ENCODE measurements at regions not wholly inside any gene's neighbourhood (a gene's known extent, or its start where the extent isn't known, plus 50 kb on each side); places are given as distances from the start of the nearest gene placed in this dataset.

DNA sequence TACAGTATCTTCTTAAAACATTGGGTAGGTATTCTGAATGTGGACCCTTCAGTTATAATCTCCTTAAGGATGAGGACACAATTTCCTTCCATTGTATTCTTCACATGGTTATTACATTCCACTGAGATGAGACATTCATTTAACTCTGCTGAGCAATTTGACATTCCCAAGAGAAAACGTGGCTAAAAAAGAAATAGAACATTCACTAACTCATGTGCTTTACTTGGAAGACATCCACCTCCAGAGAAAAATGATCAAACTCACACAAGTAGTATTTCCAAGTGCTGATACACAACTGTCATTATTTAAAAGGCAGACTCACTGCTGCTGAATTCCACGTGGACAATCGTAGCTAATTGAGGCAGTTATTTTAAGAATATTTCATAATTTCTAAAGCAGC lies 227.9 kb upstream of the ANKRD50 start:
- Mint-ChIP-seq H3K36me3 (ENCODE audit: unreplicated experiment) (no peaks in the 10 kb centered on the region), H3K4me1 (ENCODE audit: low read depth, unreplicated experiment) (peaks cover 3% of the 10 kb centered on the region), H3K4me3 (ENCODE audit: unreplicated experiment) (no peak overlapping the region), H3K27me3 (ENCODE audit: unreplicated experiment) (peaks cover 4% of the 10 kb centered on the region), H3K9me3 (ENCODE audit: unreplicated experiment) (no peaks in the 10 kb centered on the region), H3K27ac (ENCODE audit: unreplicated experiment) (no peak overlapping the region)
- DNase-seq, result no peak
- TF ChIP-seq, protein P1, sequence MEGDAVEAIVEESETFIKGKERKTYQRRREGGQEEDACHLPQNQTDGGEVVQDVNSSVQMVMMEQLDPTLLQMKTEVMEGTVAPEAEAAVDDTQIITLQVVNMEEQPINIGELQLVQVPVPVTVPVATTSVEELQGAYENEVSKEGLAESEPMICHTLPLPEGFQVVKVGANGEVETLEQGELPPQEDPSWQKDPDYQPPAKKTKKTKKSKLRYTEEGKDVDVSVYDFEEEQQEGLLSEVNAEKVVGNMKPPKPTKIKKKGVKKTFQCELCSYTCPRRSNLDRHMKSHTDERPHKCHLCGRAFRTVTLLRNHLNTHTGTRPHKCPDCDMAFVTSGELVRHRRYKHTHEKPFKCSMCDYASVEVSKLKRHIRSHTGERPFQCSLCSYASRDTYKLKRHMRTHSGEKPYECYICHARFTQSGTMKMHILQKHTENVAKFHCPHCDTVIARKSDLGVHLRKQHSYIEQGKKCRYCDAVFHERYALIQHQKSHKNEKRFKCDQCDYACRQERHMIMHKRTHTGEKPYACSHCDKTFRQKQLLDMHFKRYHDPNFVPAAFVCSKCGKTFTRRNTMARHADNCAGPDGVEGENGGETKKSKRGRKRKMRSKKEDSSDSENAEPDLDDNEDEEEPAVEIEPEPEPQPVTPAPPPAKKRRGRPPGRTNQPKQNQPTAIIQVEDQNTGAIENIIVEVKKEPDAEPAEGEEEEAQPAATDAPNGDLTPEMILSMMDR (IDR thresholded peaks at IDR 0.05; ENCODE audit: partially characterized antibody, unreplicated experiment), result no peak

DNA sequence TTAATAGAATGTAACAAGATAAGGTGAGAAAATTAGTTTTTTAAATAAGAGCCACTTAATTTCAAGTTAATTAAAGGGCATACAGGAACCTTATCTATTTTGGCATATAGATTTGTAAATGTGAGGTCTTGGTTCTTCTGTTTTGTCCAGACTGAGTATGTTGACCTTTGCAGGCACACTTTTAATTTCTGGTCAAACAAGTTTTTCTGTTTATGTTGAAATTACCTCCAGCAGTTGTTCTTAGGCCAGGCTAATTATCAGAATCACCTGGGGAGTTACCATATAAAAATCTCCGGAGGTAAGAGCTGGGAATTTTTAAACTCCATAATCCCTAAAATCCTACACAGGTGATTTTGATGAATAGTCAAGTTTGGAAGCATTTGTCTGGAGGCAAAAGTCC lies 227.4 kb upstream of the ANKRD50 start:
- H3K27me3 Mint-ChIP-seq (ENCODE audit: unreplicated experiment), result peaks cover 4% of the 10 kb centered on the region
- DNase-seq, result no peak
- TF ChIP-seq, protein P1 (IDR thresholded peaks at IDR 0.05; ENCODE audit: partially characterized antibody, unreplicated experiment), result no peak
- H3K9me3 Mint-ChIP-seq (ENCODE audit: unreplicated experiment), result no peaks in the 10 kb centered on the region
- H3K36me3 Mint-ChIP-seq (ENCODE audit: unreplicated experiment), result no peaks in the 10 kb centered on the region
- H3K4me1 Mint-ChIP-seq (ENCODE audit: low read depth, unreplicated experiment), result peaks cover 3% of the 10 kb centered on the region
- no peak overlapping the region for H3K27ac Mint-ChIP-seq (ENCODE audit: unreplicated experiment)
- no peak overlapping the region for H3K4me3 Mint-ChIP-seq (ENCODE audit: unreplicated experiment)

GRCh38 chr4:124938836-124939235 lies 226.3 kb upstream of the ANKRD50 start:
- Mint-ChIP-seq H3K27ac (ENCODE audit: unreplicated experiment) (no peak overlapping the region), H3K4me1 (ENCODE audit: low read depth, unreplicated experiment) (peaks cover 3% of the 10 kb centered on the region), H3K36me3 (ENCODE audit: unreplicated experiment) (no peaks in the 10 kb centered on the region), H3K27me3 (ENCODE audit: unreplicated experiment) (peaks cover 3% of the 10 kb centered on the region), H3K4me3 (ENCODE audit: unreplicated experiment) (no peak overlapping the region), H3K9me3 (ENCODE audit: unreplicated experiment) (no peaks in the 10 kb centered on the region)
- TF ChIP-seq, protein P1 (IDR thresholded peaks at IDR 0.05; ENCODE audit: partially characterized antibody, unreplicated experiment), result no peak
- no peak for DNase-seq

- Mint-ChIP-seq H3K27me3 (ENCODE audit: unreplicated experiment) (peaks cover 2% of the 10 kb centered on the region), H3K9me3 (ENCODE audit: unreplicated experiment) (no peaks in the 10 kb centered on the region), H3K4me3 (ENCODE audit: unreplicated experiment) (no peak overlapping the region), H3K27ac (ENCODE audit: unreplicated experiment) (no peak overlapping the region), H3K36me3 (ENCODE audit: unreplicated experiment) (no peaks in the 10 kb centered on the region), H3K4me1 (ENCODE audit: low read depth, unreplicated experiment) (peaks cover 3% of the 10 kb centered on the region)
- no peak for DNase-seq
- TF ChIP-seq, protein P1 (IDR thresholded peaks at IDR 0.05; ENCODE audit: partially characterized antibody, unreplicated experiment), result no peak
These were observed 225.5 kb upstream of the ANKRD50 start for GRCh38 chr4:124937993-124938392.

DNA sequence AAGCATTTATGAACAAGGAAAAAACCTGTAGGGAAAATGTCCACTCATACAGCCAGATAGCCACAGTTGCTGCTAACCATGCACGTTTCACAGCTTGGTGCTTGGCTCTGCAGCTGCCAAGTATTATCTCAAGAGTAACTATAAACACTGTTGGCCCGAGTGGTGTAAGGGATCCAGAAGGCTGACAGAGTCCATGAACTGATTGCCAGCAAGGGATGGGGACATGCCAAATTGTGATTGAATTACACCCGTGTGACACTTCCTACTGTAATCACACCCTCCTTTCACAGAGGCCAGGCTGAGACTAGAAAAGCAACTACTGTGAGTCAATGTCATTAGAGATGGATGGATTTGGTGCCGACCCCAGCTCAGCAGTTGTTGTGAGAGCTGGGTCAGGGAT lies 223.9 kb upstream of the ANKRD50 start:
- Mint-ChIP-seq H3K4me3 (ENCODE audit: unreplicated experiment) (no peak overlapping the region), H3K9me3 (ENCODE audit: unreplicated experiment) (no peaks in the 10 kb centered on the region), H3K27me3 (ENCODE audit: unreplicated experiment) (peaks cover 2% of the 10 kb centered on the region), H3K4me1 (ENCODE audit: low read depth, unreplicated experiment) (peaks cover 3% of the 10 kb centered on the region), H3K27ac (ENCODE audit: unreplicated experiment) (no peak overlapping the region), H3K36me3 (ENCODE audit: unreplicated experiment) (no peaks in the 10 kb centered on the region)
- TF ChIP-seq, protein P1 (IDR thresholded peaks at IDR 0.05; ENCODE audit: partially characterized antibody, unreplicated experiment), result no peak
- DNase-seq, result no peak
